Astrocyte of the spinal cord (primary cell): ENCODE measurements at regions not wholly inside any gene's neighbourhood (a gene's known extent, or its start where the extent isn't known, plus 50 kb on each side); places are given as distances from the start of the nearest gene placed in this dataset.

Source experiments
- DNase-seq: peaks from one replicate; pipeline ENCODE4 v3.0.0; 2011; ENCODE audit warnings: low read depth, low spot score
- H3K4me3 ChIP-seq: 2 replicates; pipeline ENCODE4 v1.5.1; 2011; ENCODE audit warnings: low read depth, mild to moderate bottlenecking, low read length, moderate library complexity
- CTCF ChIP-seq: IDR thresholded peaks from 2 replicates; pipeline ENCODE4 v1.5.1; 2012; ENCODE audit warnings: low read depth, mild to moderate bottlenecking, low read length, inconsistent platforms
- in situ Hi-C: cut with HindIII; loops from 2 replicates; pipeline ENCODE4 v1.10.0; 2017; ENCODE audit warnings: low sequenced_read_pairs

DNA sequence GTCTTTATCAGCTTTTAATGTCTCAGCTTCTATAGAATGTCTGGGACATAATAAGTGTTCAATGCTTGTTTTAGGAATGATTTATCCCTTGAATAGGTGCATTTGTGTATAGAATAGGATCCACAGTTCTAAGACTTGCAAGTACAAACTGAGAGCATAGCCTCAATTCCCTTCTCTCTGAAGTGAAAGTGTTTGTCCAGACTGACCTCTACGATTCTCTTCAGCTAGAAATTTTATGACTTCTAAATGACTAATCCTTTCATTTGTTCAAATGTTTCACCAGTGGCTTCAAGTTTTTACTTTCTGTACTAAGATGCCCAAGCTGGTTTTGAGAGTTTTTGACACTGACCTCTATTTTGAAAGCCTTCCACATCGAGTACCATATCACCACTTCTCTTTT is 608.2 kb upstream of the ADGRL4 start:
- in situ Hi-C loops, result no loop called here
- no peak overlapping the region for H3K4me3 ChIP-seq
- DNase-seq, result peak; percentile 36
- TF ChIP-seq CTCF, result no peak

- no peak for TF ChIP-seq CTCF
- no peak overlapping the region for H3K4me3 ChIP-seq
- in situ Hi-C loops, result no loop called here
- no peak for DNase-seq
Observed at GRCh38 chr1:79614106-79614505, 607.6 kb upstream of the ADGRL4 start.

DNA sequence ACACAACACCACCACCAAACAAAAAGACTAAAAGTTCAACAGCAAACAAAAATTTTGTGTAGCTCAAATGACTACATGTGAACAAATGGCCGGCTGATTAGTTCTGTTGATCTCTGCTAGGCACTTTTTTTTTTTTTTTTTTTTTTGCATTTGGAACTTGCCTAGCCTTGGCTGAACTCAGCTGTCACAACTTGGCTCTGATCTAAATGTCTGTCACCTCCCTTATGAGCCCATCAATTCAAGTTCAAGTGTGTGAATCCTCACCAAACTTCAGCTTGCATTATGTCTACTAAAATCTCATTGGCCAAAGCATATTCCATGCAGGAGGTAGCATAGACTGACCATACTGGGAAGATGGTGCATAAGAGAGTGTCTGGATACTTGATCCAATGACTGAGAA is 606.5 kb upstream of the ADGRL4 start:
- no peak for TF ChIP-seq CTCF
- no peak for DNase-seq
- in situ Hi-C loops, result no loop called here
- no peak overlapping the region for H3K4me3 ChIP-seq

- in situ Hi-C loops, result no loop called here
- DNase-seq, result no peak
- H3K4me3 ChIP-seq, result no peak overlapping the region
- no peak for TF ChIP-seq CTCF
Observed at GRCh38 chr1:79604490-79605198, 598.1 kb upstream of the ADGRL4 start.

- no peak overlapping the region for H3K4me3 ChIP-seq
- in situ Hi-C loops, result no loop called here
- no peak for TF ChIP-seq CTCF
- peak; percentile 29 for DNase-seq
Observed at GRCh38 chr1:79603843-79604242, 597.3 kb upstream of the ADGRL4 start.

- H3K4me3 ChIP-seq, result no peak overlapping the region
- no peak for DNase-seq
- no peak for TF ChIP-seq CTCF
- in situ Hi-C loops, result no loop called here
Observed at GRCh38 chr1:79599257-79599656, 592.7 kb upstream of the ADGRL4 start.

DNA sequence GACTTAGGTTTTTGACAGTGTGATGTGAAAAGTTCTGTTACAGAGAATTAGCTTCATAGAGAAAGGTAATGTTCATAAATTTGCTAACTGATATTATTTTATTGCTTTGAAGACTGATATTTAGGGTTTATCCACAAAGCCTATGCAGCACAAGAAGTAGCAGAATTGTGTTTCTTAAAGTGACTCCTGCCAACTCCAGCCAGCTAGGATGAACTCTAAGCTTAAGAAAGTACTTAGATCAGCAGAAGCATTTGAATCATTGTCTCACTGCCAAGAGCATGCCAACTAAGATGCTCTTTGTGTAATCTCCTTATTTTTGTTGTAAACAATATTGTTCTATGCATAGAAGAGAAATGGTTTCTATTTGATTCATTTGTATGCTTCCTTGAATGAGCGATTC is 589.4 kb upstream of the ADGRL4 start:
- H3K4me3 ChIP-seq, result no peak overlapping the region
- in situ Hi-C loops, result no loop called here
- TF ChIP-seq CTCF, result no peak
- no peak for DNase-seq
